ENCODE measurements at regions not wholly inside any gene's neighbourhood (a gene's known extent, or its start where the extent isn't known, plus 50 kb on each side); places are given as distances from the start of the nearest gene placed in this dataset.

DNA sequence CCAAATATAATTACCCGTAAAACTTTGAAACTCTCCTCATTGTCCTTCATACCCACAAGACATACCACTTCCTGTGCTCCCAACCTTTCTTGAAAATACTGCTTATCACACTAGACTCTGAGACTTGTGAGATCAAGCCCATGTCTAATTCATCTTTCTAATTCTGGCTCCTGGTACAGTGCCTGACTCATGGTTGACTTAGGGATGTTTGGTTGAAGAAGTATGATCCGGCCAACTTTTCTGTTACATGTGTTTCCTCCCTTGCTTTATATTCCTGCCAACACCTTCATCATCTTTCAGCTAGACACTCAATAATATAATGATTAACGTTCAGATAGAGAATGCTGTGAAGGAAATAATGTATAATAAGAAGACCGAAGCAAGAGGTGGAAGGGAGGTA lies 58.2 kb downstream of the MEX3B start:
- Histone ChIP-seq H4K20me1 (ENCODE audit: insufficient read depth, poor library complexity, severe bottlenecking) (no peaks in the 10 kb centered on the region), H3K4me3 (no peak overlapping the region), H3K27me3 (no peaks in the 10 kb centered on the region), H2AFZ (no peak overlapping the region), H3K9me3 (ENCODE audit: low read depth) (no peaks in the 10 kb centered on the region), H3K27ac (no peak overlapping the region), H3K79me2 (no peaks in the 10 kb centered on the region), H3K9me2 (replicated peaks; ENCODE audit: insufficient read depth) (no peaks in the 10 kb centered on the region), H3K4me1 (ENCODE audit: insufficient read depth) (no peaks in the 10 kb centered on the region), H3K36me3 (replicated peaks; ENCODE audit: insufficient read depth, low read depth) (no peaks in the 10 kb centered on the region), H3K4me2 (no peak overlapping the region)
- DNase-seq (ENCODE audit: low spot score): no peak
- TF ChIP-seq EZH2phosphoT487 (IDR thresholded peaks at IDR 0.05; ENCODE audit: low read depth, severe bottlenecking, unreplicated experiment): no peak
- TF ChIP-seq, protein P1, sequence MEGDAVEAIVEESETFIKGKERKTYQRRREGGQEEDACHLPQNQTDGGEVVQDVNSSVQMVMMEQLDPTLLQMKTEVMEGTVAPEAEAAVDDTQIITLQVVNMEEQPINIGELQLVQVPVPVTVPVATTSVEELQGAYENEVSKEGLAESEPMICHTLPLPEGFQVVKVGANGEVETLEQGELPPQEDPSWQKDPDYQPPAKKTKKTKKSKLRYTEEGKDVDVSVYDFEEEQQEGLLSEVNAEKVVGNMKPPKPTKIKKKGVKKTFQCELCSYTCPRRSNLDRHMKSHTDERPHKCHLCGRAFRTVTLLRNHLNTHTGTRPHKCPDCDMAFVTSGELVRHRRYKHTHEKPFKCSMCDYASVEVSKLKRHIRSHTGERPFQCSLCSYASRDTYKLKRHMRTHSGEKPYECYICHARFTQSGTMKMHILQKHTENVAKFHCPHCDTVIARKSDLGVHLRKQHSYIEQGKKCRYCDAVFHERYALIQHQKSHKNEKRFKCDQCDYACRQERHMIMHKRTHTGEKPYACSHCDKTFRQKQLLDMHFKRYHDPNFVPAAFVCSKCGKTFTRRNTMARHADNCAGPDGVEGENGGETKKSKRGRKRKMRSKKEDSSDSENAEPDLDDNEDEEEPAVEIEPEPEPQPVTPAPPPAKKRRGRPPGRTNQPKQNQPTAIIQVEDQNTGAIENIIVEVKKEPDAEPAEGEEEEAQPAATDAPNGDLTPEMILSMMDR (IDR thresholded peaks at IDR 0.05; ENCODE audit: poor library complexity): no peak
- TF ChIP-seq EZH2 (IDR thresholded peaks at IDR 0.05; ENCODE audit: borderline replicate concordance): no peak
- 98% methylated on average over 4 of the region's 4 CpGs for WGBS (ENCODE audit: low lambda C conversion rate, missing lambda C conversion rate)

- Histone ChIP-seq H3K4me2 (no peak overlapping the region), H3K36me3 (replicated peaks; ENCODE audit: insufficient read depth, low read depth) (no peaks in the 10 kb centered on the region), H4K20me1 (ENCODE audit: insufficient read depth, poor library complexity, severe bottlenecking) (no peaks in the 10 kb centered on the region), H3K4me1 (ENCODE audit: insufficient read depth) (no peaks in the 10 kb centered on the region), H3K79me2 (no peaks in the 10 kb centered on the region), H3K27me3 (no peaks in the 10 kb centered on the region), H3K9me3 (ENCODE audit: low read depth) (no peaks in the 10 kb centered on the region), H2AFZ (no peak overlapping the region), H3K9me2 (replicated peaks; ENCODE audit: insufficient read depth) (no peaks in the 10 kb centered on the region), H3K27ac (no peak overlapping the region), H3K4me3 (no peak overlapping the region)
- DNase-seq (ENCODE audit: low spot score): no peak
- TF ChIP-seq, protein P1 (IDR thresholded peaks at IDR 0.05; ENCODE audit: poor library complexity): no peak
- no peak for TF ChIP-seq EZH2 (IDR thresholded peaks at IDR 0.05; ENCODE audit: borderline replicate concordance)
- no peak for TF ChIP-seq EZH2phosphoT487 (IDR thresholded peaks at IDR 0.05; ENCODE audit: low read depth, severe bottlenecking, unreplicated experiment)
- 96% methylated on average over 10 of the region's 10 CpGs for WGBS (ENCODE audit: low lambda C conversion rate, missing lambda C conversion rate)
These were observed 62.3 kb downstream of the MEX3B start for GRCh38 chr15:81983497-81983896.

DNA sequence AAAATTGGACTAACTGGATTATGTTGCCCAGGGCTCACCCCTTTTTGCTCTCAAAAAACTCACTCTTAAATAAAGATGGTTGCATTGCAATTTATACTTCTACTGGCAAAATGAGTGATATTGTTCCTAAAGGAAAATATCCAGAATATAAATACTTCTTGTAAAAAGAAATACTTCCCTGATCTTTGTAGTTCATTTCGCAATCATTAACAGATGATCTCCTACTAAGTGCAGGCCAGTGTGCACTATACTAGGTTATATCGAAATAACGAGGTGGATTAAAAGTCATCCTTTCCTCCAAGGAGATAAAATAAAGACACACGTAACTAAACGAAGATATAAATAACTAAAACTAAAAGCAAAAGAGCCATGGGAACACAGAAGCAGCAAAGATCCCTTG lies 63.0 kb downstream of the MEX3B start:
- Histone ChIP-seq H2AFZ (no peak overlapping the region), H3K27ac (no peak overlapping the region), H3K9me2 (replicated peaks; ENCODE audit: insufficient read depth) (no peaks in the 10 kb centered on the region), H3K79me2 (no peaks in the 10 kb centered on the region), H3K9me3 (ENCODE audit: low read depth) (no peaks in the 10 kb centered on the region), H3K36me3 (replicated peaks; ENCODE audit: insufficient read depth, low read depth) (no peaks in the 10 kb centered on the region), H3K27me3 (no peaks in the 10 kb centered on the region), H3K4me2 (no peak overlapping the region), H4K20me1 (ENCODE audit: insufficient read depth, poor library complexity, severe bottlenecking) (no peaks in the 10 kb centered on the region), H3K4me1 (ENCODE audit: insufficient read depth) (no peaks in the 10 kb centered on the region), H3K4me3 (no peak overlapping the region)
- WGBS (ENCODE audit: low lambda C conversion rate, missing lambda C conversion rate): 100% methylated on average over 5 of the region's 5 CpGs
- DNase-seq (ENCODE audit: low spot score): no peak
- TF ChIP-seq EZH2 (IDR thresholded peaks at IDR 0.05; ENCODE audit: borderline replicate concordance) (no peak), EZH2phosphoT487 (IDR thresholded peaks at IDR 0.05; ENCODE audit: low read depth, severe bottlenecking, unreplicated experiment) (no peak)
- TF ChIP-seq, protein P1 (IDR thresholded peaks at IDR 0.05; ENCODE audit: poor library complexity): no peak

- H3K4me3 ChIP-seq: no peak overlapping the region
- TF ChIP-seq EZH2phosphoT487 (IDR thresholded peaks at IDR 0.05; ENCODE audit: low read depth, severe bottlenecking, unreplicated experiment): no peak
- TF ChIP-seq, protein P1 (IDR thresholded peaks at IDR 0.05; ENCODE audit: poor library complexity): no peak
- TF ChIP-seq EZH2 (IDR thresholded peaks at IDR 0.05; ENCODE audit: borderline replicate concordance): no peak
- no peaks in the 10 kb centered on the region for H4K20me1 ChIP-seq (ENCODE audit: insufficient read depth, poor library complexity, severe bottlenecking)
- DNase-seq (ENCODE audit: low spot score): no peak
- H3K27ac ChIP-seq: no peak overlapping the region
- no peak overlapping the region for H3K4me2 ChIP-seq
- no peaks in the 10 kb centered on the region for H3K9me2 ChIP-seq (replicated peaks; ENCODE audit: insufficient read depth)
- H3K79me2 ChIP-seq: no peaks in the 10 kb centered on the region
- no peaks in the 10 kb centered on the region for H3K27me3 ChIP-seq
- no peaks in the 10 kb centered on the region for H3K4me1 ChIP-seq (ENCODE audit: insufficient read depth)
- 73% methylated on average over 3 of the region's 3 CpGs for WGBS (ENCODE audit: low lambda C conversion rate, missing lambda C conversion rate)
- no peaks in the 10 kb centered on the region for H3K36me3 ChIP-seq (replicated peaks; ENCODE audit: insufficient read depth, low read depth)
- H2AFZ ChIP-seq: no peak overlapping the region
- no peaks in the 10 kb centered on the region for H3K9me3 ChIP-seq (ENCODE audit: low read depth)
These were observed 63.9 kb downstream of the MEX3B start for GRCh38 chr15:81981908-81982307.

All from hepatocyte (in vitro differentiated cells).